ENCODE measurements at regions not wholly inside any gene's neighbourhood (a gene's known extent, or its start where the extent isn't known, plus 50 kb on each side); places are given as distances from the start of the nearest gene placed in this dataset.

GRCh38 chr18:76569644-76570419, 74.8 kb upstream of the ZNF516 start:
- no peak for TF ChIP-seq CTCF (IDR thresholded peaks at IDR 0.05)
- TF ChIP-seq EP300 (IDR thresholded peaks at IDR 0.05) = no peak
- no peak for TF ChIP-seq POLR2A (IDR thresholded peaks at IDR 0.05)

Measured in sigmoid colon (tissue), 4 donors.